COLO829 (cell line): ENCODE measurements at regions not wholly inside any gene's neighbourhood (a gene's known extent, or its start where the extent isn't known, plus 50 kb on each side); places are given as distances from the start of the nearest gene placed in this dataset.
"Not testable (repeated sequence)": the region's sequence is repeated elsewhere in the genome, so short reads cannot be mapped to it uniquely, and the experiment has no call there.

Experiments
- DNase-seq: peaks from one replicate; pipeline ENCODE4 v3.0.0; 2012; ENCODE audit warnings: low spot score

DNA sequence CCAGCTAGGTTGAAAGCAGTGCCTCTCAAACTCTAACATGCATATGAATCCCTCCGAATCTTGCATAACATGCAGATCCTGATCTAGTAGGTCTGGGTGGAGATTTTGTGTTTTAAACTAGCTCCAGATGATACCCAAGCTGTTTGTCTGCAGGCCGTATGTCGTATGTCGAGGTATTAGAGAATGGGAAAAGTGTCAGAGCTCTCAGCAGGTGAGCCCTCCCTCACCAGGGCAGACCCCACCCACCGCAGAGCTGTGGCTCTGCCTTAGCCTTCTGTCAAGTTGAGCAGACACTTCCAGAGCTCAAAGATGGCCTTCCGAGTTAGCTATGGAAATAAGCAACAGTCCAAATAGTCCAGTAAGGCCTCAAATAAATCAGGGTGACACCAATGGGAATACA lies 83.2 kb upstream of the MAP3K1 start:
- DNase-seq: no peak

GRCh38 chr5:56731473-56731872 lies 83.9 kb upstream of the MAP3K1 start:
- DNase-seq: not testable (repeated sequence)

DNA sequence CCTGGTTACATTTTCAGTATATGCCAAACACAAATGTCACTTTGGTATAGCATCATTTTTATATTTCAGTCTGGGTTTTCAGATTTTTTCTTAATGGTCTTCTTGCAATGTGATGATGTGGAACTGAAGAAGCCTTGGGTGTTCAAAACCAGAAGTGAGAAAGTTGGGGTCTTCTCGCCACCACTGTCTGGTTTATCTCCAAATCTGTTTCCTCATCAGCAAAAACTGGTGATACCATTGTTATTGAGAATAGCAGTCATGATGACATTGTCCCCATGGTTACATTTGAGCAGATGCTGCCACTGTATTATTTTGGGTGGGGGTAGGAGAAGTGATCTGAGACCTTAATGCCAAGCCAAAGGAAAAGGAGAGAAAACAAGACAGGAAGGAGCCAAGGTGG lies 85.9 kb upstream of the MAP3K1 start:
- DNase-seq: no peak

DNA sequence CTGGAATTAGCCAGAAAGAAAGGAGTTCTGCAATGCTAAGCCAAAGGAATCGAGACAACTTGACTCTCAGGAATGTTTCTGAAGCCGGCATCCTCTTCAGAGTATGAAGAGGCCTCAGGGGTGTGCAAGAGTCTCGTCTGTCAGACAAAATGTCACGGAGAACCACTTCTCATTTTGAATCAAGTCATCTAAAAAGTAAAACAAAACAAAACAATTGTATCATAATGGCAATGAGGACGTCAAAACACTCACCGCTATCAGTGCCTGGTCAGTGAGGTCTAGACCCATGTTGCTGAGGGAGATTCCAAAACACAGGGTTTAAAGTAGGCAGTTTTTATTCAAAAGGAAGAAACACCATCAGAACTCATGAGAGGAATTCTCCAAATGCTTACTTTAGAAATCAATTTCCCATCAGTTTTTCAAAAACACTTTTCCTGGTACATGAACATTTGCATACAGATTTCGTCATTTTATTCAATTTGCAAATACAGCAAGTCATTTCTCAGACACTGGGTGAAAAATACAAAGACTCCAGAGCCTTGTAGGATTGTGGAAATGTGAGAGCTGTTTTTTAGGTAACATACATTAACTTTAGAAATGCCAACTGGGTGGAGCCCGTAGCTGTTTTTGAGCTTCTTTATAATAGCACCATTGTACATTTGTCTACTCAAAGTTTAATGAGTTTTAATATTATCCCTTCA lies 89.5 kb upstream of the MAP3K1 start:
- peak; percentile 10 for DNase-seq

GRCh38 chr5:56724857-56725256 lies 90.5 kb upstream of the MAP3K1 start:
- not testable (repeated sequence) for DNase-seq

GRCh38 chr5:56722317-56722716 lies 93.0 kb upstream of the MAP3K1 start:
- DNase-seq: no peak

DNA sequence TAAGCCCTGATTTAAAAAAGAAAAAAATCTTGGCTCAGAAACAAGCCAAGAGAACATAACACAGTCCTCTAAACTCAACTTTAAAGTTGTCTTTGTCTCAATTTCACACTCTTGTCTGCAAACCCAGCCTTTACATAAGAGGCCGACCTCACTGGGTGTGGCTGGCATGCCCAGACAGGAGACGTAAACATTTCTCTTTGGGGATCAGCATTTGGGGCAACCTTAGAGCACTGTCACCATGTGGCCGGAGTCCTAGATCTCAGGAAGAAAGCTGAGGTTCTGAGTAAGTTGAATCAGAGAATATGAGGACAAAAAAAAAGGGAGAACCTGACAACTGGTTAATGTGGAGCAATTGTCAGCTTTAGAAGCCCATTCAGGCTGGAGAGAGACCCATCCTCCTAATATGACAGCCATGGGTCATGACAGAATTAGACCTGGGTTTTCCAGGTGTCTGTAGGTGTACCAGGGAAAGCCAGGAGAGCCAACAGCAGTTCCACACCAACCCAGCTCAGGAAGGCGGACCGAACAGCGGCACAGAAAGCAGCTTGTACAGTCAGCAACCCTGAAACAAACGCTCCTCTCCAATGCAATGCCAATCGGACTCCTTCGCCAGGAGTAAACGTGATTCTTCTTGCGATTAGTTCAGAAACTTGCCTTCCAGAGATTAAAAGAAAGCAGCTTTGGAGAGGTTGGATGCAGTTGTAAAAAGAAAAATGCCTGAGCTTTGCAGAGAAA lies 97.9 kb upstream of the MAP3K1 start:
- DNase-seq: no peak

DNA sequence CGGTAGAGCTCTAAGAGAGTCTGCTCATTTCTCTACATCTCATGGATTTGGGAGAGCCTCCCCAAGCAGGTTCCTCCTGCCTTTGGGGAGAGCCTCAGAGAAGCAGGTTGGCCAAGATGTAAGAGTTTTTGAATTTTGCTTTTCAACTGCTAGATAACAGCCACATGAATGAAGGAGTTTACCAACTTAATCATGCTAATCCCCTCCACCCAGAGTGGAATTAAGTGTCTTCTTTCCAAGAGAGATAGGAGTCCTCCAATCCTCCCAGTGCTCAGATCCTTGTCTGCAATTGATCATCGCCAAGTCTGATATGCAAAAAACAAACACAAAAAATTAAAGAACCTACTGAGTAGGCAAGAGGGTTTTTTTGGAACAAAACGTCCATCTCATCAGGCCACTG lies 99.4 kb upstream of the MAP3K1 start:
- no peak for DNase-seq

GRCh38 chr5:56712895-56713591 lies 102.3 kb upstream of the MAP3K1 start:
- DNase-seq: peak; percentile 10

- peak; percentile 45 for DNase-seq
Observed at GRCh38 chr5:56710826-56711590, 104.3 kb upstream of the MAP3K1 start.

DNA sequence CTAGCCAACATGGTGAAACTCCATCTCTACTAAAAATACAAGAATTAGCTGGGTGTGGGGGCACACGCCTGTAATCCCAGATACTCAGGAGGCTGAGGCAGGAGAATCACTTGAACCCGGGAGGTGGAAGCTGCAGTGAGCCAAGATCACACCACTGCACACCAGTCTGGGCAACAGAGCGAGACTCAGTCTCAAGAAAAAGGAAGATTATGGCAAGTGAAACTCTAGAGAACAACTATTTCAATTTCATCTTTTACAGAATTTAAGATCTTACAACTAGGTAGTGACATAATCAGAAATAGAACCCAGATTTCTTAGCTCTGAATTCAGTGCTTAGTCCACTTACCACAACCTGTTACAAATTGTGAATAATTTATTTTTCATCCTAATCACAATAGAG lies 108.8 kb upstream of the MAP3K1 start:
- no peak for DNase-seq

DNA sequence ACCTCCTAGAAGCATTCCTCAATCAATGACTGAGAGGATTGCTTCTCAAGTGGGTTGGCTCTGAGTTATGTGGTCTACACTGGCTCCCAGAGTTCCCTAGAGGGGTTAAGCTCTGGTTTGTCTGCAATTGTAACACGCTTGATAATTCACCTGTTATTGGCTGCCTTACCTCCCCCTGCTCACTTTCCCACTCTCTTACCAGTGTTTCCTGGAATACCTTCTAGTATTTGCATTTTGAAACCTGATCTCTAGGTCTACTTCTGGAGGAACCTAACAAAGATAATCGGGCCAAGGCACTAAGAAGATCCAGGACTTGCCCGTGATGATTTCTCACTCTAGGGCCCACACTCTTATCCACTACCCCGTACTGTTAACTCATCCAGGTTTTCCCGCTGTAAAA lies 110.1 kb upstream of the MAP3K1 start:
- DNase-seq: no peak

- no peak for DNase-seq
Observed at GRCh38 chr5:56703952-56704351, 111.4 kb upstream of the MAP3K1 start.

DNA sequence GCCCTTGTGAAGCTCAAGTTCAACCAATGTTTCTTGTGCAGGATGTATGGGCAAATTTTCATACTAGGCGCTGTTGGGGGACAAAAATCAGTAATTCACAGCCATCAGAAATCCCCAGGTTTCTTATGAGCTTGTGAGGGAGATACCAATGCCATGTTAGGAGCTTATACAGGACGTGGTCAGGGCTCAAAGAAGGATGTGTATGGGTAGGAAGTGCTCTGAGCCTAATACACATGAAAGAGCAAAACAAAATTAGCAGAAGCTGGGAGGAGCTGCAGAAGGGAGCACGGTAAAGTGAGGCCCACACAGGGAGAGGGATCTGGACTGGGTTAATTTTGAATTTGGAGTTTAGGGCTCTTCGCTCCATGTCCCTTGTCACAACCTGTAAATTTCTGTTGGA lies 114.6 kb upstream of the MAP3K1 start:
- DNase-seq: no peak

DNA sequence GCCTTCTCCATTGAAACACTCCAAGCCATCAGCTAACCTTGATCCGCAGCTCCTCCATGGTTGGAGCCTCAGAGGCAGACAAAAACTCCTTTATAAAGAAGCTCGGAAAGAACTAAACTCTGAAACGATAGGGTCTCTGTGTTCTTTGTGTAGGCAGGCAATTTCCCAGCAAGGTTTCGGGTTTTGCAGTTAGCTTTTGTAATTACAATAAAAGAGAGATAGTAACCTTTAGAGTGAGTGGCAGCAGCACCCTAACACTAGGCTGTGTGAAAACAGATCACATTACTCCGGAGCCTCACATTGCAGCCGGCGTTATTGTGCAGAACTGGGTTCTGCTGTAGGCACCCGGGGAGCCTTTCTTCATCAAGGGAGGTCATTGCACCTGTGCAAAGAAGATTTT lies 115.8 kb upstream of the MAP3K1 start:
- no peak for DNase-seq

DNA sequence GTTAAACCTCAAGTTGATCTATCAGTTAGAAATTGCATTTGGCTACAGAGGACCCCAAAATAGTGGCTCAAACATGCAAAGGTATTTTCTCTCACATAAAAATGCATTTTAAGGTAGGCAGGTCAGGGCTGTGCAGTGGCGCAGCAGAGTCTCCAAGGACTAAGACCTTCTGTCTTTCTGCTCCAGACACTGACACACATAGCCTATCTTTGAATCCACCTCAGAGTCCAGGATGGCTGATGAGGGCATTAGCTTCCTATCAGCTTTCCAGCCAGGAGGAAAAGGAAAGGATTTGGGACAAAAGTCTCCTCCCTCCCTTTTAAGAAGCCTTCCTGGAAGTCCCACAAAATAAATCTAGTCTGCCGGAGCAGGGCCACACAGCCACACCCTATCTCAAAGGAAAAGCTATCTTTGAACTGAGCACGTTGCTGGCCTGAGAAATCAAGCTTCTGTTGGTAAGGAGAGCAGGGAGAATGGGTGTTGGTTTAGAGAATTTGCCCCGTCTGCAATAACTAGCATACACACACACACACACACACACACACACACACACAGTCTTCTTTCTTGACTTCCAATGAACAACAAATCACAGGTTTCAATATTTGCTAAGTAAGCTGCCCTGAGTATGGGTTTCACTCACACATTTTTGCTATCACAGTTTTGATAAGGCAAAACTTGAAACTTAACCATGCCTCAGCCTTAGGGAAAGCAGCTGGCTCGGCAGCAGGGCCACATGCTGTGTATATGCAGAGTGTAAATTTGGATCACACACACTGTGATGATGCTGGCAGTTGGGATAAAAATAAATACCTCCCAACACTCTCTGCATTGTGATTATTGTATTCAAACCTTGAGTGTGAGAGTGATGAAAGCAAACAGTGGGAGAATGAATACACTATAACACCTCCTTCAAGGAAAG lies 116.6 kb upstream of the MAP3K1 start:
- no peak for DNase-seq

DNA sequence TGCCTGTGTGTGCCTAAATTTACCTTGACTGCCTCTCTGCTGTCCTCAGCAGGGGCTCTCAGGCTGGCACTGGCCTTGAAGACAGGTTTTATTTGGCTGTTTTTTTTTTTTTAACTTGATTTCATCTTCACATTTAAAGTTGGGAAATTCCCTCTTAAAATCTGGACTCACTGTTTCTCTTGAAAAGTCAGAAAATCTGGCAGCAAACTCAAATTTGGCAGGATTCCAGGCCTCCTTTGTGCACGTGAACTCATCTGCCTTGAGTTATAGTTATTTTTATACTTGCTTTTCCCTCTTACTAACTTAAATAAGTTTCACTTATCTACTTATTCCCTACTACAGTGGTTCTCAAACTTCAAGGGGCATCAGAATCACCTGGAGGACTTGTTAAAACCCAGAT lies 118.4 kb upstream of the MAP3K1 start:
- no peak for DNase-seq

DNA sequence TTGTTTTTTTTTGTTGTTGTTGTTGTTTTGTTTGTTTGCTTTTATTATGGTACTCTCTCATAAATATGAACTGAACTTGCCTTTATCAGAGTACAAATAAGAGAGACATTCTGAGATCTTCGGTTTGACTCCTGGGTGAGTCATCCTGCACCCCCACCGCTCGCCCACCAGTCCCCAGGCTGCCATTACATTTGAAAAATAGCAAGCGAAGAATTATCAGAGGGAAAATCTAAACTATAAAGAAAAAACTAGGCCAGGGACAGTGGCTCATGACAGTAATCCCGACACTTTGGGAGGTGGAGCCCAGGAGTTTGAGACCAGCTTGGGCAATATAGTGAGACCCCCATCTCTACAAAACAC lies 122.1 kb upstream of the MAP3K1 start:
- no peak for DNase-seq

DNA sequence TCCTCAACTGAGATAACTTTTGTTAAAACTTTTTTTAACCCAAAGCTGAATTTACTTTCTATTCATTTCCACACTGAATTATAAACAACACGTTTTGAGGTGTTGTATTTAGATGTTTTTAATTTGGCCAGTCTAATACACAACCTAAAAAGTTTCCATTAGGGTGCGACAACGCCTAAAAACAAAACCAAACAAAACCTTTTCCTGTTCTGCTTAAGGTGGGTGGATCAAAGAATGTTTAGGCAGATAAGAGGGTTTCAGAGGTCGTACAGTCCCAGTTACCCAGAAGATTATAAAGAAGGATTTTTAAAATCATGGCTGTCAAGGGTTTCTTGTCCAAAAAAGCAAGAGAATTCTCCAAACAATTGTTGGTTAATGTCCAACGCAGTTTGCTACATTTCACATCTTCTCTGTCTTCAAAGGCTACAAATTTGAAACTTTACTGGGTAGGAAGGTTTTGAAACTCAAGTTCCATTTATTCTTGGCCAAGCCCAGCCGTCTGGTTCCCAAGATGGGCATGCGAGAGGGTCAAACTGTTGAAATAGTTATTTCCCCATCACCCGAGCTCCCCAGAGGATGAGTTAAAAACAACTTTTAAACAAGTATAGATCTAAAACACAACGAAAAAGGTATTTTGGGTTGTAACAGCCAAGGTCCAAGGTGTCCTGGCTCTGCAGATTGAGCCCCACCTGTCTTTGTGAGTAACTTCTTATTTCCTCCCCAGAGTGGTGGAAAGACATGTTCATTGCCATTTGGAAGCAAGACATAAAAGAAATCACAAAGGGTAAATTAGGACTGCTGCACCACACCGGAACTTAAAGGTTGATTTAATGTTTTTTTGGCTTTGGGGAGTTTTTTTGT lies 122.8 kb upstream of the MAP3K1 start:
- no peak for DNase-seq

DNA sequence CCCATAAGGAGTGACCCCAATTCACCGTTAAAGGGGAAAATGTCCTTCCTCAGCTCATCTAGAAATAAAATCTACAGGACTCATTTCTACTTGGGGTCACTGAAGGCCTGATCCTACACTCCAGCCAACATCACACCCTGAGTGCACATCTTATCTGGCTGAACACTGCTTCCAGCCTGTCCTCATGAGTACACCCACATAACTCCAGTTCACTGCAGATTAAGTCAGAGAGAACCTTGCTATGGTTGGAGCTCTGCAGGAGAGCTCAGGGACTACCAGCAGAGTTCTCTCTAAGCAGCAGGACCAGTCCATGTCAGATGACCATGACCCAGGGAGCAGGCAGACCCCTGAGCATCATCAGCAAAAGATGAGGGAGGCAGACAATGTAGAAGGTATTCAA lies 126.9 kb upstream of the MAP3K1 start:
- no peak for DNase-seq
